Lower leg skin (tissue), 3 donors: ENCODE measurements at regions not wholly inside any gene's neighbourhood (a gene's known extent, or its start where the extent isn't known, plus 50 kb on each side); places are given as distances from the start of the nearest gene placed in this dataset.

ENCODE experiments used
- CTCF ChIP-seq, 3 donors: fragments of 450-650 bp; IDR thresholded peaks; one replicate each; pipeline ENCODE4 v1.5.1; 2016; ENCODE audit warnings: antibody characterized with exemption in 3 of 3, mild to moderate bottlenecking in 3 of 3, moderate library complexity in 2 of 3
- POLR2A ChIP-seq, 2 donors: fragments of 450-650 bp; IDR thresholded peaks; one replicate each; pipeline ENCODE4 v1.6.1; 2016 to 2017; ENCODE audit warnings: antibody characterized with exemption in 2 of 2, mild to moderate bottlenecking in 1 of 2, moderate library complexity in 1 of 2

GRCh38 chr3:31367518-31367917 lies 165.2 kb upstream of the STT3B start:
- TF ChIP-seq CTCF (IDR thresholded peaks at IDR 0.05) (no peak), POLR2A (IDR thresholded peaks at IDR 0.05) (no peak)
